ENCODE measurements at regions not wholly inside any gene's neighbourhood (a gene's known extent, or its start where the extent isn't known, plus 50 kb on each side); places are given as distances from the start of the nearest gene placed in this dataset.

- Histone ChIP-seq H3K4me3 (ENCODE audit: low read depth in 1 of 2, low read length in 1 of 2) (no peak overlapping the region), H3K36me3 (no peaks in the 10 kb centered on the region), H3K27ac (no peak overlapping the region), H3K27me3 (no peaks in the 10 kb centered on the region), H3K4me1 (ENCODE audit: control insufficient read depth in 1 of 2, insufficient read depth in 1 of 2, low read depth in 1 of 2, low read length in 1 of 2) (no peaks in the 10 kb centered on the region), H3K9me3 (no peaks in the 10 kb centered on the region)
- TF ChIP-seq CTCF (IDR thresholded peaks at IDR 0.05): no peak
These were observed 507.3 kb upstream of the ARID1B start for GRCh38 chr6:156269751-156270369.

- no peak overlapping the region for H3K27ac ChIP-seq
- no peak overlapping the region for H3K4me3 ChIP-seq (ENCODE audit: low read depth in 1 of 2, low read length in 1 of 2)
- H3K36me3 ChIP-seq: no peaks in the 10 kb centered on the region
- no peaks in the 10 kb centered on the region for H3K27me3 ChIP-seq
- H3K4me1 ChIP-seq (ENCODE audit: control insufficient read depth in 1 of 2, insufficient read depth in 1 of 2, low read depth in 1 of 2, low read length in 1 of 2): no peaks in the 10 kb centered on the region
- no peaks in the 10 kb centered on the region for H3K9me3 ChIP-seq
- no peak for TF ChIP-seq CTCF (IDR thresholded peaks at IDR 0.05)
These were observed 508.3 kb upstream of the ARID1B start for GRCh38 chr6:156268849-156269248.

GRCh38 chr6:156262014-156262413, 515.2 kb upstream of the ARID1B start:
- Histone ChIP-seq H3K4me1 (ENCODE audit: control insufficient read depth in 1 of 2, insufficient read depth in 1 of 2, low read depth in 1 of 2, low read length in 1 of 2) (no peaks in the 10 kb centered on the region), H3K36me3 (no peaks in the 10 kb centered on the region), H3K4me3 (ENCODE audit: low read depth in 1 of 2, low read length in 1 of 2) (no peak overlapping the region), H3K9me3 (no peaks in the 10 kb centered on the region), H3K27ac (no peak overlapping the region), H3K27me3 (no peaks in the 10 kb centered on the region)
- TF ChIP-seq CTCF (IDR thresholded peaks at IDR 0.05): no peak

DNA sequence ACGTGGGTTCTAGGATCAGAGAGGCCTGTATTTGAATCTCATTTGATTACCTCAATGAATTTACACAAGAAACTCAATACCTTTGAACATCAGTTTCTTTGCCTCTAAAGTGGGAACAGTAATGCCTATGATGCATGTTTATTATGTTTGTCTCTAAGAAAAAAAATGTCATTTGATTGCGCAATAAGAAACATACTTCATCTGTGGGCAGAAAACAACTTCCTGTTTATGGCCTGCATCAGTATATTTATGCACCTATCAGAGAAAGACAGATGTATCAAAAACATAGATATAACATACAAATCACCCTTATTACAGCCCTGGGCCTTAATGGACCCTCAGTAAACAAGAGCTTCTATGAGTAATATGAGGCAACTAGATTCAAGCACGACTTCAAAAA, 516.4 kb upstream of the ARID1B start:
- TF ChIP-seq CTCF (IDR thresholded peaks at IDR 0.05): no peak
- no peak overlapping the region for H3K4me3 ChIP-seq (ENCODE audit: low read depth in 1 of 2, low read length in 1 of 2)
- no peaks in the 10 kb centered on the region for H3K9me3 ChIP-seq
- no peaks in the 10 kb centered on the region for H3K36me3 ChIP-seq
- H3K27ac ChIP-seq: no peak overlapping the region
- H3K4me1 ChIP-seq (ENCODE audit: control insufficient read depth in 1 of 2, insufficient read depth in 1 of 2, low read depth in 1 of 2, low read length in 1 of 2): no peaks in the 10 kb centered on the region
- no peaks in the 10 kb centered on the region for H3K27me3 ChIP-seq

DNA sequence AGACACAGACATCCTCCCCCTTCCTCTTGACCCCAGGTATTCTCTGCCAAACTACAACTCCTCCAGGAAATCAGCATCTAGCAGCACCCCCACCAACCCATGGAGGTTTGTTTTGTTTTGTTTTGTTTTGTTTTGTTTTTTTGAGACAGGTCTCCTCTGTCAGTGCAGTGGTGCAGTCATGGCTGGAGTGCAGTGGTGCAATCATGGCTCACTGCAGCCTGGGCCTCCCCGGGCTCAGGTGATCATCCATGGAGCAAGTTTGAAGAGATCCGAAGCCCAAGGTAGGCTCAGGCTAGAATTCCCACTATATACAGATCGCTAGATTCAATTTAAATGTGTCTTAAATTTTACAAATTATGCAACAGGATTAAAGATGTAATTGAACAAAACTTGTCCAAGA, 518.2 kb upstream of the ARID1B start:
- no peaks in the 10 kb centered on the region for H3K36me3 ChIP-seq
- no peak overlapping the region for H3K4me3 ChIP-seq (ENCODE audit: low read depth in 1 of 2, low read length in 1 of 2)
- no peak overlapping the region for H3K27ac ChIP-seq
- no peaks in the 10 kb centered on the region for H3K9me3 ChIP-seq
- no peaks in the 10 kb centered on the region for H3K27me3 ChIP-seq
- TF ChIP-seq CTCF (IDR thresholded peaks at IDR 0.05): no peak
- H3K4me1 ChIP-seq (ENCODE audit: control insufficient read depth in 1 of 2, insufficient read depth in 1 of 2, low read depth in 1 of 2, low read length in 1 of 2): no peaks in the 10 kb centered on the region

DNA sequence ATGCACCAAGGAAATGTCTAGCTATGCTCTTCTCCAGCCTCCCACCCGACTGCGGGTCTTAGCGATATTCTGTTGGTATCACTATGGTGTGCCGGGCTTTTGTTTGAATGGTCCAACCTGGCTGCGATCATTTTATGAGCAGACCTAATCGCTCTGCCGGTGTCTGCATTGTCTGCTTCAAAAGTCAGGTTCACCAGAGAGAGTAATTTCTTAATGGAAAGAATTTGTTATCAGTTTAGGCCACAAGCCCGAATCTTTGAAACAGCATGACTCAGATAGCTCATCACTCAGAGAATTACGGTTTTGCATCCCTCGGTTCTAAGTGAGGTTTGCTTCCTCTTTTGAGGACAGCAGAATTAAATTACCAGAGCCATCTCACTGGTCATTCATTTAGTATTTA, 521.0 kb upstream of the ARID1B start:
- H3K4me1 ChIP-seq (ENCODE audit: control insufficient read depth in 1 of 2, insufficient read depth in 1 of 2, low read depth in 1 of 2, low read length in 1 of 2): no peaks in the 10 kb centered on the region
- H3K27me3 ChIP-seq: no peaks in the 10 kb centered on the region
- no peak for TF ChIP-seq CTCF (IDR thresholded peaks at IDR 0.05)
- H3K36me3 ChIP-seq: no peaks in the 10 kb centered on the region
- H3K4me3 ChIP-seq (ENCODE audit: low read depth in 1 of 2, low read length in 1 of 2): no peak overlapping the region
- H3K27ac ChIP-seq: no peak overlapping the region
- H3K9me3 ChIP-seq: no peaks in the 10 kb centered on the region
